LNCaP clone FGC (cell line): ENCODE measurements at regions not wholly inside any gene's neighbourhood (a gene's known extent, or its start where the extent isn't known, plus 50 kb on each side); places are given as distances from the start of the nearest gene placed in this dataset.

Source experiments
- DNase-seq: peaks from one replicate; pipeline ENCODE4 v3.0.0-alpha.2; 2011; ENCODE audit warnings: low read depth
- H3K4me3 ChIP-seq: 2 replicates; pipeline ENCODE4 v1.5.1; 2011; ENCODE audit warnings: mild to moderate bottlenecking, low read depth, low read length, control low read depth
- TF ChIP-seq, protein P1 (sequence below): IDR thresholded peaks from 2 replicates; pipeline ENCODE4 v1.5.1; 2012; ENCODE audit warnings: mild to moderate bottlenecking; ENCODE audit not compliant: control insufficient read depth, insufficient read depth; ENCODE audit errors: extremely low read depth

DNA sequence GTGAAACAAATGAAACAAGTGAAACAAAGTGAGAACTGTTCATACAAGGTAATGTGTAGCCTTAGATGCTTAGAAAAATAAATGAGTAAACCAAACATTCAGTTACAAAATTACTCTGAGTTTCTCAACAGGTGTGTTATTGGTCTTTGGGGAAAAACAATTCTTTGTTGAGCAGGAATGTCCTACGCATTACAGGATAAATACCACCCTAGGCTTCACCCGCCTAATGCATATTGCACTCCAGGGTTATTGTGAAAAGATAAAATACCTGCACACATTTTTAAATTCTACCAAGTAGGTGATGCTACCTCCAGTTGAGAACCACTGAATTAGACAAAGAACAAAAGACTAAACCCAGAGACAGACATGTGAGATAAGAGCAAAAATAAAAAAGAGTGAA is 72.2 kb downstream of the ADAMTS1 start:
- TF ChIP-seq, protein P1, sequence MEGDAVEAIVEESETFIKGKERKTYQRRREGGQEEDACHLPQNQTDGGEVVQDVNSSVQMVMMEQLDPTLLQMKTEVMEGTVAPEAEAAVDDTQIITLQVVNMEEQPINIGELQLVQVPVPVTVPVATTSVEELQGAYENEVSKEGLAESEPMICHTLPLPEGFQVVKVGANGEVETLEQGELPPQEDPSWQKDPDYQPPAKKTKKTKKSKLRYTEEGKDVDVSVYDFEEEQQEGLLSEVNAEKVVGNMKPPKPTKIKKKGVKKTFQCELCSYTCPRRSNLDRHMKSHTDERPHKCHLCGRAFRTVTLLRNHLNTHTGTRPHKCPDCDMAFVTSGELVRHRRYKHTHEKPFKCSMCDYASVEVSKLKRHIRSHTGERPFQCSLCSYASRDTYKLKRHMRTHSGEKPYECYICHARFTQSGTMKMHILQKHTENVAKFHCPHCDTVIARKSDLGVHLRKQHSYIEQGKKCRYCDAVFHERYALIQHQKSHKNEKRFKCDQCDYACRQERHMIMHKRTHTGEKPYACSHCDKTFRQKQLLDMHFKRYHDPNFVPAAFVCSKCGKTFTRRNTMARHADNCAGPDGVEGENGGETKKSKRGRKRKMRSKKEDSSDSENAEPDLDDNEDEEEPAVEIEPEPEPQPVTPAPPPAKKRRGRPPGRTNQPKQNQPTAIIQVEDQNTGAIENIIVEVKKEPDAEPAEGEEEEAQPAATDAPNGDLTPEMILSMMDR: no peak
- DNase-seq: no peak
- no peak overlapping the region for H3K4me3 ChIP-seq

DNA sequence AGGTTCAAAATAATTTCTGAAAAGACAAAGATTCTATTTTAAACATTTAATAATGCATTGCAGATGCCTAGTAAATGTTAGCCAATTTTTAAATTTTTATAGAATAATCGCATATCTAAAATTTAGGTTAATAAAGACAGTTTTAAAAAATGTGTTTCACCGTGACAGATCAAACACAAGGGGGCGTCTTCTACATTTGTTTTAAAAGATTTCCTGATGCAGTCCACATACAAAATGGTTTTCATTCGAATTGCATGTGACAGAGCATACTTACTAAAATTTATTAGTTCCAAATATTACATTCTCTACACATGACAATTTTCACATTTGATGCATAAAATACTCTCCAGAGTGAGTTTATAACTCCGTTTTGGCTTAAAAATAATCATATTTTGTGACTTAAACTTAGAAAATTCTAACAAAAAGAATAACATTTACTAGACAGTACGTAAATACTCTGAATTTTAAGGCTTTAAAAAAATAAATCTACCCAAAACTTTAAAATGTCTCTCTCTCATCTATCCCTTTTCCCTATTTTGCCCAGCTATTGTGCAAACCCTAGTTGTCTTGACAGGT is 75.5 kb downstream of the ADAMTS1 start:
- TF ChIP-seq, protein P1: peak; percentile 42; the same call in 1 of the 2 replicates
- no peak overlapping the region for H3K4me3 ChIP-seq
- DNase-seq: peak; percentile 14

GRCh38 chr21:26766826-26767325 is 78.3 kb downstream of the ADAMTS1 start:
- no peak for DNase-seq
- TF ChIP-seq, protein P1: no peak
- H3K4me3 ChIP-seq: no peak overlapping the region

DNA sequence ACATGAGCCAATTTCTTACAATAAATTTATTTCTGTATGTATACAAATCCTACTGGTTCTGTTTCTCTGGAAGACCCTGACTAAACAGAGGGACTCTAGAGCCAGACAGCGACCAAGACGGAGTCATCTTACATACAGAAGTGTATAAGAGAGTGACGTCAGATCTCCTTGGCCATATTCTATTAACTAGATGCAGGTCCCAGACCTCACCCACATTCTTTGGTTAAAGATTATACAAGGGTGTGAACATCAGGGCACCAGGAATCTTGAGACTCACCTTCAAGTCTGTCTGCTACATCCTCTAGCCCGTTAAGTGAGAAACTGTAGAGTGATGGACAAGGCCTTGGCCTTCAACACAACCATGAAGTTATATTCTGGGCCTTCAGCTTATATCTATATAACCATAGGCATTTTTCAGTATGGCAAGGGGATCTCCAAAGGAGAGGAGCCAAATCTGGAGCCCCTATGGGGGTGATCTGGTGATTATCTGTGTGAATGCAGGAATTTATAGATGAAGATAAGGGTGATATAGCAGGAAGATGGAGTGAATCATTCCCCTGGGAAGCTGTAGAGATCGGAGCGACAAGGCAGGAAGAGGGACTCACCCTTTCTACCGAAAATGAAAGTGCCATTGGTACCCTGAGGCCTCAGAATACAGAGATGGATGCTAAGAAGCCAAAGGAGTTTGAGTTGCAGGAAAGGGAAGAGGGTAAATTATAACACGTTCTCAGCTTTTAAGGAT is 83.9 kb downstream of the ADAMTS1 start:
- TF ChIP-seq, protein P1: no peak
- H3K4me3 ChIP-seq: no peak overlapping the region
- no peak for DNase-seq

GRCh38 chr21:26759731-26760130 is 85.5 kb downstream of the ADAMTS1 start:
- no peak for DNase-seq
- no peak overlapping the region for H3K4me3 ChIP-seq
- TF ChIP-seq, protein P1: no peak

DNA sequence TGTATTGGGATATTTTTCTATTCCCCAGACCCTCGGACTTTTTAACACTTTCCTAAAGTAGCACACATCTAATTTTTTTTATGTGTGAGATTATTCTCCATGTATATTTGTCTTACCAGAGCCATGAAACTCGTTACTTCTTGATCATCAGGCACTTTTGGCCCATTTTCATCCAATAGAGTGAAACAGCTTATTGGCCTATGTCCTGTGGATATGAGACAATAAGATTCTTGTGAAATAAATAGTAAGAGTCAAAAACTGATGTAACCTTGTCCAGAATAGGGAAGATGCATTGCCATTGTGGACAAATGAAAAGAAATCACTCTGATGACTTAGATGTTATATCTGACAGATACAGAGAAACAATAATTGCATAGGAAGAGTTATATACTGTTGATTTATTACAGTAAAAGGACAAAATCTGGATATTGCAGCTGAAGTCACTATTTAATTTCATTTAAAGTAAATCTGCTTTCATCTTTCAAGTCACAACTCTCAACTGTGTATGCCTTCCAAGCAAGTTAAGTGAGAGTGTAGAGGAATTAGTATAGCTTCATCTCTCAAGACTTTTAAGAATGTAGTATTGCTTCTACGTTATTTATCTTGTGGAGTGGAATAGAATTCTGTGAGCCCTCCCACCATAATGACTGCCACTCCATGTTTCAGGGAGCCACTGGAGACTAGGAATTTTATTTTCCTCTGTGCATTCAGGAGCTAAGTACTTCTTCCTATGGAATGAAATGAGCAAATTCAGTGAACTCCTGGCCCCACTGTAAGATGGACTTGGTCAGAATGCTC is 86.9 kb downstream of the ADAMTS1 start:
- DNase-seq: no peak
- TF ChIP-seq, protein P1: no peak
- H3K4me3 ChIP-seq: no peak overlapping the region
